SKM-1 treated with dmso at 0.1 percent for 144 hours (cell line): ENCODE measurements at regions not wholly inside any gene's neighbourhood (a gene's known extent, or its start where the extent isn't known, plus 50 kb on each side); places are given as distances from the start of the nearest gene placed in this dataset.

Experiments
- DNase-seq: peaks from one replicate; lab custom pipeline; 2025; ENCODE audit not compliant: unreplicated experiment; lab: John Stamatoyannopoulos, UW

DNA sequence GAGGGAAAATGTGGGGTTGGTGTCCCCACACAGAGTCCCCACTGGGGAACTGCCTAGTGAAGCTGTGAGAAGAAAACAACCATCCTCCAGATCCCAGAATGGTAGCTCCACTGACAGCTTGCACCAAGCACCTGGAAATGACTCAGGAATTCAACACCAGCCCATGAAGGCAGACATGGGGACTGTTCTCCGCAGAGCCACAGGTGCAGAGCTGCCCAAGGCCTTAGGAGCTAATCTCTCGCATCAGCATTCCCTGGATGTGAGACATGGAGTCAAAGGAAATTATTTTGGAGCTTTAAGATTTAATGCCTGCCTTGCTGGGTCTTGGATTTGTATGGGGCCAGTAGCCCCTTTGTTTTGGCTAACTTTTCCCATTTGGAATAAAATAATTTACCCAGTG is 367.9 kb downstream of the FAM133A start:
- no peak for DNase-seq

DNA sequence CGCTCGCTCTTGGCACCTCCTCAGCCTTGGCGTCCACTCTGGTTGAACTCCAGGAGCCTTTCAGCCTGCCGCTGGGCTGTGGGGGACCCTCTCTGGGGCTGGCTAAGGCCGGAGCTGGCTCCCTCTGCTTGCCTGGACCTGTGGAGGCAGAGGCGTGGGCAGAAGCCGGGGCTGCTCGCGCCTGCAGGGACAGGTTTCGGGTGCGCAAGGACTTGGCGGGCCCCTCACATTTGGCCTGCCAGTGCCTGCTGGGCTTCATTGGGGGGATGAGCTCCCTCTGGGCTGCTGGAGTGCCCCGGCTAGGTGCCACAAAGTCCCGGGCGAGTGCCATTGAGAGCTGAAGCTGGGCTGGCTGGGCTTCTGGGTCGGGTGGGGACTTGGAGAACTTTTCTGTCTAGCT is 371.7 kb downstream of the FAM133A start:
- no peak for DNase-seq

DNA sequence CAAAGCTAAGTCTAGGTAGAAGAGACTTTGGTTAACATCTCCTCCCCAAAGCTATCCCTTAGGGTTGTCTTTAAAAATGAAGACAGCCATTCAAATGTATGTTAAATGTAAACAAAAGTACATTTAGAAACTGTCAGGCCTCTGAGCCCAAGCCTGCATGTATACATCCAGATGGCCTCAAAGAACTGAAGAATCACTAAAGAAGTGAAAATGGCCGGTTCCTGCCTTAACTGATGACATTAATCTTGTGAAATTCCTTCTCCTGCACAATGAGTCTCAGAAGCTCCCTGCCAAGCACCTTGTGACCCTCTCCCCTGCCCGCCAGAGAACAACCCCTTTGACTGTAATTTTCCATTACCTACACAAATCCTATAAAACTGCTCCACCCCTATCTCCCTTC is 377.9 kb downstream of the FAM133A start:
- DNase-seq: no peak

DNA sequence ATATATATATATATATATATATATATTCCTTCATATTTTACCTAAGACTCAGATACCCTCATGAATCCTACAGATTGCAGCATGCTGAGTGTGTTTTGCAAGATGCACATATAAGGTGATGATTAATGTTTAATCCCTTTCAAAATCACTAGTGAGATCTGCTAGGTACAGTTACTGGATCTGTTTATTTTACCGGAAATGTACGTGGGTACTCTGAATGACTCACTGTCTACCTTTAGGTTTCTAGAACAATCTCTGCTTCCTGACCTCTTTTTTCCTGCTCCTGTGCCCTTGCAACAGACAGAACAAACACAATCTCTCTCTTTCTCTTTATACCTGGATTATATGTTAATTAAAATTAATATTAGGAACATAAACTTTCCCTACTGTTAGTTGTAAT is 379.6 kb downstream of the FAM133A start:
- no peak for DNase-seq

DNA sequence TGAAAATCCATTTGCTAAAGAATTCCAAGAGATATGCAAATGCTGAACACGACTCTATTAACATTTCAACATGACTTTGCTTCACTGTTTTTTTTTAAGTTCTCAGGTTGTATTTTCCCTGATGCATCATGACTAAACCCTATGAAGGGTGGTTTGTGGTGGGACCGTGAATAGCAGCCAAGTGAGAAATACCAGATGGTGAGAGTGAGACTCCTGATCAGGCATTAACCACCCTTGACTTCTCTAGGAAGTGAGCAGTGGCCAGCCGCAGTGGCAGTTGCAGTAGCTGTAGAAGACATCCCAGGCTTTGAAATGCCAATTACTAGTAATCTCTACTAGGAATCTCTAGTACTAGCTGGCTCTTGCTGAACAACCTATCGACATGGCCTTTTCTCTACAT is 383.4 kb downstream of the FAM133A start:
- DNase-seq: no peak

DNA sequence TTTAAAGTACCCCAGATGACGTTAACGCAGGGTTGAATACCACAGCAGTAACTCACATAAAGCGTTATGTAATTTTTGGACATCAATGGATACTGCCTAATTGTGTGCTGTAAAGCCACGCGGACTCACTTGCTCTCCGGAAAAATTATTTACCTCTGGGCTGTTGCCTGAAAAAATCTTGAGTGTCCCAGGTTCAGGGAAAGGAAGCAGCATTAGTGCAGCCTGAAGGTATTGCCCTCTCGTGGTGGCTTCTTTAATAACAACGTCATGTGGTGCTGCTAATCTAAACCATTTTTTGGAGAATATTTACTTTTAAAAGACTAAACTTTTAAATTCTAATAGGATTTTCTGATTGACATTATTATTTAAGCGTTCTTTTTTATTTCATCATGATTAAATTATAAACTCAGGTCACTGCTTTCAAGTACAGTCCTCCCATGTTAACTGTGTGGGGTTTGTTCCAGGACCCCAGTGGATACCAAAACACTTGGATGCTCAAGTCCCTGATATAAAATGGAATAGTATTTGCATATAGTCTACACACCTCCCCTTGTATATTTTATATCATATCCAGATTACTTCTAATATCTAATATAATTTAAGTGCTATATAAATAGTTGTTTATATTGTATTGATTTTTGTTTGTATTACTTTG is 384.8 kb downstream of the FAM133A start:
- DNase-seq: peak; percentile 7

DNA sequence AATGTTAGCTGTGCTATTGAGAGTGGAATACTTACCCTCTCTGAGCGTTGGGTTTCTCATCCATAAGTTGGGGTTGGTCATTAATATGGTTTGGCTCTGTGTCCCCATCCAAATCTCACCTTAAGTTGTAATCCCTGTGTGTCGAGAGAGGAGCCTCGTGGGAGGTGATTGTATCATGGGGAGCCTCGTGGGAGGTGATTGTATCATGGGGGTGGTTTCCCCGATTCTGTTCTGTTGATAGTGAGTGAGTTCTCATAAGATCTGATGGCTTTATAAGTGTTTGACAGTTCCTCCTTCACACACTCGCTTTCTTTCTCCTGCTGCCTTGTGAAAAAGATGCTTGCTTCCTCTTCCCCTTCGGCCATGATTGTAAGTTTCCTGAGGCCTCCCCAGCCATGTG is 391.1 kb downstream of the FAM133A start:
- no peak for DNase-seq

DNA sequence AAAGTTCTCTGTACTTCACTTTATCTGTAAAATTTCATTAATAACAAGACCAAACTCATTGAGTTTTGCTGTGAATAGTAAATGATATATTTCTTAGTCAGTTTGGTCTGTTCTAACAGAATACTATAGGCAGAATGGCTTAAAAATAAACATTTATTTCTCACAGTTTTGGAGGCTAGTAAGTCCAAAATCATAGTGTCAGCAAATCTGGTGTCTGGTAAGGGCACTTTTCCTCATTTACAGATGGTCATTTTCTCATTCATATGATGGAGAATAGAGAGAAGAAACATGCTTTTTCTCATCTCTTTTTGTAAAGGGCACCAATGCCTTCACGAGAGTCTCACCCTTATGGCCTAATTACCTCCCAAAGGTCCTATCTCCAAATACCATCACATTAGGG is 415.1 kb downstream of the FAM133A start:
- DNase-seq: no peak

DNA sequence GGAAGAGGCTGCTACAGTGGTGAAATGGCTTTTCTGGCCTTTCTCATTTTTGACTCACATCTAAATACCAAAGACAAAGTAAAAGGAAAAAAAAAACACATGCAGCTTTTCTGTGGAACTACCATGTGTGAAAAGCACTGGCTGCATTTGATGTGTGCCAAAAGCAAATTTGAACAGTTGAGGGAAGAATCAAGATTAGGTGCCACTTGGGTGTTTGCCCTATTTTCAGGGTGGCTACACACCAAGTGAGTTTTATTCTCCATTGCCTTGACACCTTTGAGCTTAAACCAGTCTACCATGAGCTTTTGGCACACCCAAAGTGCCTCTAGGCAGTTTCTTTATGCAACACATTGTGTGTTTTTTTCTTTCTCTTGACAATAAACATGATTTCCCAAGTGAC is 423.9 kb downstream of the FAM133A start:
- no peak for DNase-seq

DNA sequence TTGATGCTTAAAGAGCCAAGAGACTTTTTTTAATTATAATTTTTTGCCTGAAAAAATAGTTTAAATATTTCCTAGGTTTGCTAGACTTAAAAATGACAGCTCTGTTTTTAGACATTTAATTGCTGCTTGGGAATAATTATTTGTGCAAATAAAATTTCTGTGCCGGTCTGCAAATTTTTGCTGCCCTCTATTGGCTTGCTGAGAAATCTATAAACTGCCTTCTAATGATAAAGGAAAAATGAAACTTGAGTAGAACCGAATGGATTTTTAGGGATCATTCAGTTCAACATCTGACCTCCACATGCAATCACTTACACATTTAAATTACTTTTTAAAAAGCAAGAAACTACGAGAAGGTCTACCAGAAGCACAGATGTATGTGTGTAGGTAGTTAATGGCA is 434.0 kb downstream of the FAM133A start:
- no peak for DNase-seq

DNA sequence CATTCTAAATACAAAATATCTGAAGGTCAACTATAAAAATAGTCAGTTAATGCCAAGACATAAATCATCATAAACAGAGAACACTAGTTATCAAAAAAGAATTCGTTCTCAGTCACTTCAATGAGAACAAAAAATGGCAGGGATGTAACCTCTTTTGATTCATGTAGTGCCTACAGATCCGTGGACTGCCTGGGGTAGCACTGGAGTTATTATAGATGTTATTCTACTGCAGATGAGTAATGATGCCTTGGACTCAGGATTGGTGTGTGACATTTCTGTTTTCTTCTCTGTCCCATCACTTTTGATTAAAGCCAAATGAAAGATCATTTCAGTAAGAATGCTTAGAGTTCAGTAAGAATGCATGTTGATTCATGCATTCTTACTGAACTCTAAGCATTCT is 440.4 kb downstream of the FAM133A start:
- DNase-seq: no peak

DNA sequence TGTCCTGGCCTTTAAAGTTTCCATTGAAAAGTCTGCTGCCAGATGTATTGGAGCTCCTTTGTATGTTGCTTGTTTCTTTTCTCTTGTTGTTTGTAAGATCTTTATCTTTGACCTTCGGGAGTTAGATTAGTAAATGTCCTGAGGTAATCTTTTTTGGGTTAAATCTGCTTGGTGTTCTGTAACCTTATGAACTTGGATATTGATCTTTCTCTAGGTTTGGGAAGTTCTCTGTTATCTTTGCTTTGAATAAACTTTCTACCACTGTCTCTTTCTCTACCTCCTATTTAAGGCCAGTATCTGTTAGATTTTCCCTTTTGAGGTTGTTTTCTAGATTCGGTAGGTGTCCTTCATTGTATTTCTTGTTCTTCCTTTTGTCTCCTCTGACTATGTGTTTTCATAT is 447.8 kb downstream of the FAM133A start:
- DNase-seq: no peak

DNA sequence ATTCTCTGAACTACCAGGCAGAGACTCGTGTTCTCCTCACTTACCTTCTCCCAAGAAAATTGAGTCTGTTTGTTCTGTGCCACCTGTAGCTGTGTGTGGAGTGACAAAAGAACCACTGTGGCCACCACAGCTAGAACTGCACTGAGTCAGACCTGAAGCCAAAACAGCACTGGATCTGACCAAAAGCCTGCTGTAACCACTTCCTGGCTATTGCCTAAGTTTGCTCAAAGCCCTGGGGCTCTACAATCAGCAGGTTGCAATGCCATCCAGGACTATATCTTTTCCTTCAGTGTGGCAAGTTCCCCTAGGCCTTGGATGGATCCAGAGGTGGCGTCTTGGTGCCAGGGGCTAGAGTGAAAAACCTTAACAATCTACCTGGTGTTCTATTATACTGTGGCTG is 449.1 kb downstream of the FAM133A start:
- no peak for DNase-seq

DNA sequence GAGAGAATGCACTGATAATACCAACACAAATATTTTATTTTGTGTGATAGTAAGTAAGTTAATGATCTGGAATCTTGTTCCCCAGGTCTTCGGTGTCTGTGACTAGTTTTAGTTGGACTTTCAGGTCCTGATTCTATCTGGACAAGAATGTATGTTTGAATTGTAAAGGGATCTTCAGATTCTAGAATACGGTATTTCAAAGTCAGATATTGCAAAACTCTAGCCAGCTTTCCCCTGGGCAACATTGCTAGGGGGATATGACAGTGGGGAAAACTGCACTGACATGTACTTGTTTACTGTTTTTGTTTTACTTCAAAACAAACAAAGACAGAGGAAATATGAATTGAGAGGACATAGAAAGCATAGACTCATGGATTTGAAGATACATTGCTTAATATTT is 489.0 kb downstream of the FAM133A start:
- DNase-seq: no peak

DNA sequence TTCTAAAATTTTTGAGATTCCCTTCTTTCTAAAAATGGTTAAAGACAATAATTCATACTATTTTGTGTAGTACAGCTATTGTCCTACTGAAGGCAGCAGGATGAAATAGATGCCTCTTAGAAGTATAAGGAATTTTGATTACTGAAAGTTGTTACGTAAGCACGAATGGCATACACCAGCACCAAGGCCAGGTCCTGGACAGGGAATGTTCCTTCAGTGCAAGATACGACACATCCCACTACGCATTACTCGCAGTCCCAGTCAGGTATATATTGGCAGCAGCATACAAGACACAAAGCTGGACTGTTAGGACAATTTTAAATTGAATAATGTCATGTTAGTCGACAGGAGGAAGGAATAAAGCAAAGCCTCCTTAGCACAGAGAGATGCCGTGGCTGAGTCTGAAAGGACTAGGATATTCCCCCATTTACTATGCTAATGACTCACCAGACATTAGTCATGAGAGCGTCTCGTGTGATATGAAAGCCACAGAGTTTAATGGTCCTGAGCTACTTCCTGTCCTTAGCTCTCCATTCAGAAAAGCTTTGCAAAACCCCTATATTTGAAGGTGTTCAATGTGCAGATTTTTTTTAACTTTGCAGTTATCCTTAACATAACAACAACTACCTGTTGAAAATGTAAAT is 504.3 kb downstream of the FAM133A start:
- no peak for DNase-seq

DNA sequence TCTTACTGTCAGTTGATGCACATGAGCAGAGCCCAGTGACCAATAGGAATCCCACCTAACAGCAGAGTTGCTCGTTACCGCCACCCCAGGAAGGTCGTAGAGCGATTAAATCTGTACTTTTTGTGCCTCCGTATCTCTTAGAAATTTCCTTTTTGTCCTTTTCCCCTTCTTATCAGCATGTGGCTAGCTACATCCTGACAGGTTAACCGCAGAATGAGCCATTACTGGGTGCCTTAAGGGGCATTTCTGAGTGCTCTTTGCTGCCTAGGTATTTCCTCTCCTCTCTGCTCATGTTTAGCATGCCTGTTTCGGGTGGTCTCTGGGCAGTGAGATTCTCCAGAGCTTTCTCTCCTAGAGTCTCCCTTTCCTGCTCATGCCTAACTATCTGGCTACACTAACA is 530.5 kb downstream of the FAM133A start:
- no peak for DNase-seq

DNA sequence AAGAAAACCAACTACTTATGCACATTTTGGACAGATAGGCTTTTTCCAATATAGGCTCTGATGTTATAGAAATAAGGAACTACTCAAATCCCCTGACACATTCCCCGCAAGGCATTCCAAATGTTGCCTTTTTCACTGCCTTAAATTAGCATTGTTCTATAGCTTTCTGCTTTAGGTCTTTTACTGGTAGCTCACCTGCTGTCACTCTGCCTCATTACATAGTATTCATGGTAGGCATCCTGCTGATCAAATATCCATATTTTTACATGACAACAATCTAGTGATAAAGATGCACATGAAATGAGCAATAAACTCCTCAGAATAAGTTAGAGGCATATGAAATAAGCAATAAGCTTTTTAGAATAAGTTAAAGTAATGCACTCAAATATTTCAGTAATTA is 542.7 kb downstream of the FAM133A start:
- no peak for DNase-seq

DNA sequence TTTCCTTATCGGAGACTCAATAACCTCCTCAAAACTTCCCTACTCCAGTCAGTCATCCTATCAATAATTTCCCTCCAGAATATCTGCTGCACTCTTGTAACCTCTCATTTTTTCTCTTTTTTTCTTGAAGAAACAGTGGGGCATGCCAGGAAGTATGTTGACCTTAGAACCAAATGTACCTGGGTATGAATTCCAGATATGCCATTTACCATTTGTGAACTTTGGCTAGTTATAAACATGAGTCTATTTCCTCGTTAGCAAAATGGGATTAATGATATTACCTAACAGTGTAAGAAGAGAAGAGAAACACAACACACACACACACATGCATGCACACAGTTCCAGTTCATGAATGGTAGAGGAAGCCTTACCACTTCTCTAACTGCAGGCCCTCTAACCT is 578.2 kb downstream of the FAM133A start:
- no peak for DNase-seq

DNA sequence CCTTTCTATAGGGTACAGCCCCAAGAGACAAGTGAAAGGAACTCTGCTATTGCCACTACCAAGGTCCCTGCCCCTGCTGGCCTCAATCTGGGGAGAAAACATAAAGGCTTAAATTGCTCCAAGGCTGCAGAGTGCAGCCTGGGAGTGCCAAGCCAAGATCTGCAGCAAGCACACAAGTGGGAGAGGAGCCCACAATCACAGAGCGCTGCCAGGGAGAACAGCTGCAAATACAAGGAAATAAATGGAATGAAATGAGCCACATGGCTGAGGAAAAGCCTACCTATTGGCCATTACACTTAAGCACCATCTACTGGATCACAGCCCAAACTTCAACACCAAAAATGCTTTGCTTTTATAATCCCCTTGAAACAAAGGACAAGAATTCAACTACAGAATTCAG is 582.4 kb downstream of the FAM133A start:
- no peak for DNase-seq

DNA sequence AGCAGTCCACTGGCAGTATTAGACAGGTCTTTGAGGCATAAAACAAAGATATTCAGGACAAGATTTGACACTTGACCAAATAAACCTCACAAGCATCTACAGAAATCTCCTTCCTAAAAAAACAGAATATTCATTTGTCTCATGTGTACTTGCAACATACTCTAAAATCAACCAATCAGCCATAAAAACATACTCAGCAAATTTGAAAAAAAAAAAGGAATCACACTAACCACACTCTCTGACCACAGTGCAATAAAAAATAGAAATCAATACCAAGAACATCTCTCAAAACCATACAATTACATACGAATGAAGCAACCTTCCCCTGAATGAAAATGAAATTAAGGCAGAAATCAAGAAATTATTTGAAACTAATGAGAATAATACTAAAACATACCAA is 591.3 kb downstream of the FAM133A start:
- no peak for DNase-seq

DNA sequence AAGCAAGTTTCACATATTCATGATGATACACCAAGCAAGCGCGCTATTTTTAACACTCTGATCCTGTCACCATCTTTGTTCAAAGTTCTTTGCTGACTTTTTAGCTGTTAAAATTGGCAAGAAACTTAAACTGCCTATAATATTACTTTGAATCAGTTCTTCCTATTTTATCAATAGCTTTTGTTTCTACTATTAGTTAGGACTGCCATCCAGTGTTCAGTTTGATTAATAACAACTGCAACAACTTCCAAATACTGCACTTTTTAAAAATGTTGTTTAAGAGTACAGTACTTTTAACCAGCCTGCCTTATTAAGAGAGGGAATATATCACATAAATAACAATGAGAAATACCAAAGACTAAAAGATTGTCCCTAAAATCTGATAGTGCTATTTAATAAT is 614.3 kb downstream of the FAM133A start:
- DNase-seq: no peak

DNA sequence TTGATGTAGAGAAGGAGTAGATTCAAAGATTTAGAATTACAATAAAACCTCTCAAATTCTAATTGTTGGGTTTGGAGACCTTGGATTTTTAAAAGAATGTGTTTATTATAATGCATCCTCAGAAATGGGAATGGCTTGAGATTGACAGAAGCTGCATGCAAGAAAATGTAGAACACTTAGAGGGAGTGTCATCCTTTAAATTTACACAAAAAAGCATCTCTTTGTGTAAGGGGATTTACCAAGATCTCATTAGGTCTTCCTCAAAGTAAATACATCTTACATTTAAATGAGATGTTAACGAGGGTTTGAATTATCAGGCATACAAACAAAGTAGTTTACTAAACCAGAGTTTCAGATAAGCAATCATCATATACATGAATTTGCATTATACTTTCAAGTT is 615.0 kb downstream of the FAM133A start:
- DNase-seq: no peak

DNA sequence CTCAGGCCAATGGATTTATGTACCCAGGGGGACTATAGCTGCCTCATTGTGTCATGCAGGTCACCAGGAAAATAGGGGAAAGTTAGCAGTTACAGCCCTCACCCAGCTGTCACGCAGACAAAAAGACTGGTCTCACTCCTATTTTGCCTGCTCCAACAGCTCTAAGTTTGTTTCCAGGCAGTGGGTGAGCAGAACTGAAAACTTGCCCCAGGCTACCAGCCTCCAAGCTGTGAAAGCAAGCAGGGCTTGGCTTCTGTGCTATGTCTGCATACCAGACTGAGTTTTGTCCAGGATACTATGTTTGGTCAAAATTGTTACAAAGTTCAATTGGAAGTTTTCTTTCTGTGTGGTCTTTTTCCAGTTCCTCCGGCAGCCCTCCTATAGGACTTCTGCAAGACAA is 628.4 kb downstream of the FAM133A start:
- DNase-seq: no peak
